Astrocyte of the cerebellum (primary cell): ENCODE measurements at regions not wholly inside any gene's neighbourhood (a gene's known extent, or its start where the extent isn't known, plus 50 kb on each side); places are given as distances from the start of the nearest gene placed in this dataset.

ENCODE experiments used
- DNase-seq: peaks from one replicate; pipeline ENCODE4 v3.0.0-alpha.2; 2011; ENCODE audit warnings: low read depth
- H3K4me3 ChIP-seq: 2 replicates; pipeline ENCODE4 v1.5.1; 2011; ENCODE audit warnings: mild to moderate bottlenecking, low read depth, low read length, moderate library complexity
- CTCF ChIP-seq: IDR thresholded peaks from 2 replicates; pipeline ENCODE4 v1.5.1; 2012; ENCODE audit warnings: low read length, low read depth, moderate library complexity, mild to moderate bottlenecking; ENCODE audit errors: missing control alignments
- in situ Hi-C: cut with HindIII; loops from 2 replicates; pipeline ENCODE4 v1.10.0; 2017; ENCODE audit warnings: low sequenced_read_pairs

GRCh38 chr7:25642849-25643248 lies 414.6 kb upstream of the NPVF start:
- DNase-seq, result no peak
- H3K4me3 ChIP-seq, result no peak overlapping the region
- in situ Hi-C loops, result no loop called here
- TF ChIP-seq CTCF, result no peak

GRCh38 chr7:25643286-25643685 lies 415.0 kb upstream of the NPVF start:
- no peak for DNase-seq
- in situ Hi-C loops, result no loop called here
- no peak overlapping the region for H3K4me3 ChIP-seq
- TF ChIP-seq CTCF, result no peak

- TF ChIP-seq CTCF, result no peak
- DNase-seq, result no peak
- in situ Hi-C loops, result no loop called here
- H3K4me3 ChIP-seq, result no peak overlapping the region
Observed at GRCh38 chr7:25643770-25644394, 415.6 kb upstream of the NPVF start.

GRCh38 chr7:25646726-25647413 lies 418.6 kb upstream of the NPVF start:
- no peak for TF ChIP-seq CTCF
- in situ Hi-C loops, result no loop called here
- no peak overlapping the region for H3K4me3 ChIP-seq
- DNase-seq, result no peak

- no peak overlapping the region for H3K4me3 ChIP-seq
- no peak for TF ChIP-seq CTCF
- no peak for DNase-seq
- in situ Hi-C loops, result no loop called here
Observed at GRCh38 chr7:25647872-25648271, 419.6 kb upstream of the NPVF start.

- no peak overlapping the region for H3K4me3 ChIP-seq
- in situ Hi-C loops, result no loop called here
- no peak for TF ChIP-seq CTCF
- DNase-seq, result no peak
Observed at GRCh38 chr7:25652366-25652765, 424.1 kb upstream of the NPVF start.
